ENCODE measurements at regions not wholly inside any gene's neighbourhood (a gene's known extent, or its start where the extent isn't known, plus 50 kb on each side); places are given as distances from the start of the nearest gene placed in this dataset.

DNA sequence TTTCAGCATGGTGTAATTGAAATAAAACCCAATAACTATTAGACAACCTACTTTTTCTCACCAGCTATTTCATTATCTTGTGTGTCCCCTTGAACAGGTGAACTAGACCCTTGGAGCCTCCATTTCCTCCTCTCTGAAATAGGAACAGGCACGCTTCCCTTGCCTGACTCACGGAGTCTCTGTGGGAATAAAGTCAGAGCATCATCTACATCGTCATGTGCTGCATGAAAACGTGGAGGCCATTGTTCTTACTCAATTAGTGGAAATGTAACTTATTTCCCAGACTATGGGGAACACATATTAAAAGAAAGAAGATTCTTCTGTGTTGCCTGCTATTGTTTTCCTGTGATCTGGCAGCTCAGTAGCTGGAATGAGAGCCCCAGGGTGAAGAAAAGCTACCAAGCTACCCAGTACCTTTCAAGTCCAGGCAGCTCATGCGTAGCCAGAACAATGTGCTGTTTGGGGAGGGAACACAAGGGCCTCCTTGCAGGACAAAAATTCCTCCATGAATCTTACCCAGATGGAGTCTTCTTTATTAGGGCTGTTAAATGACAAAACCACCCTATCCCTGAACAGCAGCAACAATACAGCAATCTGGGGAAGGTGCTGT lies 59.8 kb downstream of the SOX11 start:
- Mint-ChIP-seq H3K9me3 (ENCODE audit: low read depth) (no peaks in the 10 kb centered on the region), H3K27ac (ENCODE audit: unreplicated experiment) (no peak overlapping the region), H3K36me3 (ENCODE audit: low read depth) (no peaks in the 10 kb centered on the region), H3K4me1 (ENCODE audit: low read depth) (no peaks in the 10 kb centered on the region), H3K4me3 (ENCODE audit: unreplicated experiment) (no peak overlapping the region), H3K27me3 (ENCODE audit: low read depth) (peaks cover 23% of the 10 kb centered on the region)
- TF ChIP-seq, protein P1, sequence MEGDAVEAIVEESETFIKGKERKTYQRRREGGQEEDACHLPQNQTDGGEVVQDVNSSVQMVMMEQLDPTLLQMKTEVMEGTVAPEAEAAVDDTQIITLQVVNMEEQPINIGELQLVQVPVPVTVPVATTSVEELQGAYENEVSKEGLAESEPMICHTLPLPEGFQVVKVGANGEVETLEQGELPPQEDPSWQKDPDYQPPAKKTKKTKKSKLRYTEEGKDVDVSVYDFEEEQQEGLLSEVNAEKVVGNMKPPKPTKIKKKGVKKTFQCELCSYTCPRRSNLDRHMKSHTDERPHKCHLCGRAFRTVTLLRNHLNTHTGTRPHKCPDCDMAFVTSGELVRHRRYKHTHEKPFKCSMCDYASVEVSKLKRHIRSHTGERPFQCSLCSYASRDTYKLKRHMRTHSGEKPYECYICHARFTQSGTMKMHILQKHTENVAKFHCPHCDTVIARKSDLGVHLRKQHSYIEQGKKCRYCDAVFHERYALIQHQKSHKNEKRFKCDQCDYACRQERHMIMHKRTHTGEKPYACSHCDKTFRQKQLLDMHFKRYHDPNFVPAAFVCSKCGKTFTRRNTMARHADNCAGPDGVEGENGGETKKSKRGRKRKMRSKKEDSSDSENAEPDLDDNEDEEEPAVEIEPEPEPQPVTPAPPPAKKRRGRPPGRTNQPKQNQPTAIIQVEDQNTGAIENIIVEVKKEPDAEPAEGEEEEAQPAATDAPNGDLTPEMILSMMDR (IDR thresholded peaks at IDR 0.05) = no peak
- DNase-seq (ENCODE audit: low spot score) = no peak

- no peaks in the 10 kb centered on the region for H3K9me3 Mint-ChIP-seq (ENCODE audit: low read depth)
- no peaks in the 10 kb centered on the region for H3K4me1 Mint-ChIP-seq (ENCODE audit: low read depth)
- H3K27me3 Mint-ChIP-seq (ENCODE audit: low read depth) = peaks cover 13% of the 10 kb centered on the region
- H3K36me3 Mint-ChIP-seq (ENCODE audit: low read depth) = no peaks in the 10 kb centered on the region
- no peak overlapping the region for H3K27ac Mint-ChIP-seq (ENCODE audit: unreplicated experiment)
- TF ChIP-seq, protein P1 (IDR thresholded peaks at IDR 0.05) = no peak
- H3K4me3 Mint-ChIP-seq (ENCODE audit: unreplicated experiment) = no peak overlapping the region
- no peak for DNase-seq (ENCODE audit: low spot score)
Measured at GRCh38 chr2:5756272-5756671, 64.1 kb downstream of the SOX11 start.

- no peak overlapping the region for H3K27ac Mint-ChIP-seq (ENCODE audit: unreplicated experiment)
- DNase-seq (ENCODE audit: low spot score) = no peak
- no peaks in the 10 kb centered on the region for H3K9me3 Mint-ChIP-seq (ENCODE audit: low read depth)
- TF ChIP-seq, protein P1 (IDR thresholded peaks at IDR 0.05) = no peak
- H3K36me3 Mint-ChIP-seq (ENCODE audit: low read depth) = no peaks in the 10 kb centered on the region
- peaks cover 11% of the 10 kb centered on the region for H3K27me3 Mint-ChIP-seq (ENCODE audit: low read depth)
- H3K4me3 Mint-ChIP-seq (ENCODE audit: unreplicated experiment) = no peak overlapping the region
- no peaks in the 10 kb centered on the region for H3K4me1 Mint-ChIP-seq (ENCODE audit: low read depth)
Measured at GRCh38 chr2:5758346-5758745, 66.2 kb downstream of the SOX11 start.

DNA sequence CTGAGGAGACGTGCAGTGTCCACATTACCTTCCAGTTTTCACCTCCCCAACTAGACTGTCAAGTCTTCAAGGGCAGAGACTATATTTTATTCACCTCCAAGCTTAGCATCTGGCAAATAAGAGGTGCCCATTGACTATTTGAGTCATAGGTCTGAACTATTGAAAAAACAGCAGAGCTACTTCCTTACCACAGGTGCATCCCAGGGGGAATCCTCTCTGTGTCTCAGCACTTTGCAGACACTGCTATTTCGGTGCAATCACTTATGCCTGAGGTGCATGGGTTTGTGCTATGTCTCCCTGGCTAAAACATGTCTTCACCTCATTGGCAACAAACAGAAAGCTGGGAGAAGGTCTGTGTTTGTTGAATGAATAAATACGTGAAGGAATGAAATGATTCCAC lies 67.8 kb downstream of the SOX11 start:
- TF ChIP-seq, protein P1 (IDR thresholded peaks at IDR 0.05) = no peak
- Mint-ChIP-seq H3K4me1 (ENCODE audit: low read depth) (peaks cover 2% of the 10 kb centered on the region), H3K27me3 (ENCODE audit: low read depth) (no peaks in the 10 kb centered on the region), H3K36me3 (ENCODE audit: low read depth) (no peaks in the 10 kb centered on the region), H3K27ac (ENCODE audit: unreplicated experiment) (no peak overlapping the region), H3K4me3 (ENCODE audit: unreplicated experiment) (no peak overlapping the region), H3K9me3 (ENCODE audit: low read depth) (no peaks in the 10 kb centered on the region)
- no peak for DNase-seq (ENCODE audit: low spot score)

DNA sequence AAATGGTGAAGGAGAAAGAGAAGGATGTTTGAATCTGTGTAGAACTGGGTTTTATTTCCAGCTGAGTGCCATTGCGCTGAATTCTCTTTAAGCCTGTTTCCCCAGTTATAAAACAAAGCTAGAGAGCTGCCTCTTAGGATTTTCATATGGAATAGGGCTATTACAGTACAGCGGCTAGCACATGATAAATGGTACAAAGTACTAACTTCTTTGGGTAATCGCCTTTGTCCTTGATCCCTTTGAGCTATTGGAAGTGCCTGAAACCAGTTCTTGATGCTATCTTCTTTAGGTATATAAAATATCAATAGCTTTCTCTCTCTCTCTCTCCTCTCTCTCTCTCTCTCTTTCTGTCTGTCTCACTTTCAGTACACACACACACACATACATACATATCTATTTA lies 71.3 kb downstream of the SOX11 start:
- Mint-ChIP-seq H3K36me3 (ENCODE audit: low read depth) (no peaks in the 10 kb centered on the region), H3K27ac (ENCODE audit: unreplicated experiment) (no peak overlapping the region), H3K4me1 (ENCODE audit: low read depth) (peaks cover 38% of the 10 kb centered on the region), H3K27me3 (ENCODE audit: low read depth) (no peaks in the 10 kb centered on the region), H3K9me3 (ENCODE audit: low read depth) (no peaks in the 10 kb centered on the region), H3K4me3 (ENCODE audit: unreplicated experiment) (no peak overlapping the region)
- TF ChIP-seq, protein P1 (IDR thresholded peaks at IDR 0.05) = no peak
- no peak for DNase-seq (ENCODE audit: low spot score)

All from chondrocyte (in vitro differentiated cells).